LNCAP (cell line): ENCODE measurements at regions not wholly inside any gene's neighbourhood (a gene's known extent, or its start where the extent isn't known, plus 50 kb on each side); places are given as distances from the start of the nearest gene placed in this dataset.

Source experiments
- CTCF ChIP-seq: fragments of 450-650 bp; IDR thresholded peaks from 2 replicates; pipeline ENCODE4 v1.5.1; 2017; ENCODE audit warnings: mild to moderate bottlenecking

DNA sequence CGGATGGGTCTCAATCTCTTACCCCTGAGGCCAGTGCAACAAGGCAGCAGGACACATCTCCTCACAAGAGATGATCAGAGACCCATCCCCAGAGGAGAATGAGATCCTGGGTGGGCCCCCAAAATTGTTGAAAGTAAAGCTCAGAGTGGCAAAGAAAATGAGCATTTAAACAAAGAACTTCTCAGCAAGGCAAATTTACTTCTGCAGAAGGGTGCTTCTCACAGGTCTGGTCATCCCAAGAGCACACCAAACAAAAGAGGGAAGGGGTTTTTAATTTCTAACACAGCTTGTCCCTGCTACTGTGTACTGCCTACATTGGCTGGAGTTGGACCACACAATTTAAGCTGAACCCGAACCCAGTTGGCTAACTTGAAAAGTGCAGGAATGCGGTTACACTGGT is 1628.6 kb upstream of the RAG2 start:
- no peak for TF ChIP-seq CTCF

- no peak for TF ChIP-seq CTCF
Observed at GRCh38 chr11:38221295-38221694, 1623.3 kb upstream of the RAG2 start.

DNA sequence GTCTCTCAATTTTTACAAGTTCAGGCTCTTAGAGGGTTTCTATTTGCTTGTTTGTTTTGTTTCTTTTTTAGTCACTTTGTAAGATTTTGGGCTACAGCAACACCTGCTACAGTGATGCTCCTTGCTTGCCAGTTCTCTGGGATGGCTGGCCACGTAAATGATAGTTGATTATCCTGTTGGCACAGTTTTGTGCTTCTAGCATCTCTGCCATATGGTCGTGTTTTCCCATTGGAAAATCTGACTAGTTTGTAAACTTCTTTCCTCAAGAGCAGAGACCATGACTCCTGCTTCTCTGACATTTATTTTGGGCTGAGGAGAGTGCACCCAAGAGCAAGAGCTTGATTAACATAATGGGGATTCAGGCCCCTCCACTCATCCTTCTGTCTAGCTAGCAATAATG is 1621.6 kb upstream of the RAG2 start:
- TF ChIP-seq CTCF = no peak

- no peak for TF ChIP-seq CTCF
Observed at GRCh38 chr11:38208951-38209350, 1610.9 kb upstream of the RAG2 start.

DNA sequence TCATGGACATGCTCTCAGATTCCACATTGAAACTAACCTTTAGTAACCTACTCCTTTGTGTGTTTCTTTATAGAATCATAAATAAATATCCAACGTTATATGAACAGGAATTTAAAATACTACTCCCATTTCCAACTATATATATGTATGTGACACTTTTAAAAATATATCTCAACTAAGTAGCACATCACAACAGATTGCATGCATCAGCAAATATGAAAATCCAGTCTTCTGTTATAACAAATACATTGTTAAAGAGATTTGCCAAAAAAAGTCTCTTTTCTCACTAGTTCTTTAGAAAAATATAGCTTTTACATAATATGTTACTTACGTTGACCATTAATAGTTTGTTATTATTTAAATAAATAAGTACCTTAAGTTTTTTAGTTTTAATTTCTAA is 1608.6 kb upstream of the RAG2 start:
- TF ChIP-seq CTCF = no peak

GRCh38 chr11:38191101-38191500 is 1593.1 kb upstream of the RAG2 start:
- peak; percentile 14; the same call in 1 of the 2 replicates for TF ChIP-seq CTCF

- TF ChIP-seq CTCF = no peak
Observed at GRCh38 chr11:38182126-38182866, 1584.3 kb upstream of the RAG2 start.
